BE2C (cell line): ENCODE measurements at regions not wholly inside any gene's neighbourhood (a gene's known extent, or its start where the extent isn't known, plus 50 kb on each side); places are given as distances from the start of the nearest gene placed in this dataset.

Experiments used
- DNase-seq: peaks from one replicate; pipeline ENCODE4 v3.0.0-alpha.2; 2020
- H3K27me3 ChIP-seq: fragments of 250-450 bp; sonication (Bioruptor Pico); 2 replicates; pipeline ENCODE4 v1.5.1; 2020; ENCODE audit warnings: mild to moderate bottlenecking
- H3K36me3 ChIP-seq: fragments of 250-450 bp; sonication (Bioruptor Pico); 2 replicates; pipeline ENCODE4 v1.5.1; 2020; ENCODE audit warnings: mild to moderate bottlenecking
- H3K4me1 ChIP-seq: fragments of 250-450 bp; sonication (Bioruptor Pico); 2 replicates; pipeline ENCODE4 v1.5.1; 2020
- H3K4me3 ChIP-seq: 2 replicates; pipeline ENCODE4 v1.5.1; 2011; ENCODE audit warnings: low read depth, low read length
- H3K9me3 ChIP-seq: fragments of 250-450 bp; sonication (Bioruptor Pico); 2 replicates; pipeline ENCODE4 v1.5.1; 2020
- CTCF ChIP-seq: IDR thresholded peaks from 2 replicates; pipeline ENCODE4 v1.5.1; 2012; ENCODE audit warnings: mild to moderate bottlenecking, low read depth, low read length

DNA sequence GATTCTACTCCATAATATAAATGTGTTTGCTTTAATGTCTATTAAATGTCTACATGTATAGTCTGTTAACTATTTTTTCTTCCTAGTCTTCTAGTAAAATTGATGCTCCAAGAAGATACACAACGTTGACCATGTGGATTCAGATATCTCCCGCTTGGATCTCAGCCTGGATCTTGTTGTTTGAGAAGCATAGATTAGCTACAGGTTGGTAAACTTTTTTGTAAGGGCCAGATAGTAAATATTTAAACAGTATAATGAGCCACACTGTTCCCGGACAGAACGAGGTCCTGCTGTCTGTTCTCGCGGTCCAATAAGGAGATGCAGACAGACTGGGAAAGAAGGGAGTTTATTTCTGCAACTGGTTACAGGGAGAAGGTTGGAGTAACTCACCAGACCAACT, 86.2 kb upstream of the IL12B start:
- no peaks in the 10 kb centered on the region for H3K4me1 ChIP-seq

GRCh38 chr5:159417170-159417569, 86.9 kb upstream of the IL12B start:
- H3K4me3 ChIP-seq, result no peak overlapping the region
- H3K27me3 ChIP-seq, result no peaks in the 10 kb centered on the region
- no peaks in the 10 kb centered on the region for H3K36me3 ChIP-seq
- no peak for DNase-seq
- no peaks in the 10 kb centered on the region for H3K9me3 ChIP-seq
- TF ChIP-seq CTCF, result no peak
- H3K4me1 ChIP-seq, result no peaks in the 10 kb centered on the region

More for the DNA sequence above, 86.2 kb upstream of the IL12B start:
- Histone ChIP-seq H3K36me3 (no peaks in the 10 kb centered on the region), H3K27me3 (no peaks in the 10 kb centered on the region), H3K9me3 (no peaks in the 10 kb centered on the region), H3K4me3 (no peak overlapping the region)
- TF ChIP-seq CTCF, result no peak
- no peak for DNase-seq

DNA sequence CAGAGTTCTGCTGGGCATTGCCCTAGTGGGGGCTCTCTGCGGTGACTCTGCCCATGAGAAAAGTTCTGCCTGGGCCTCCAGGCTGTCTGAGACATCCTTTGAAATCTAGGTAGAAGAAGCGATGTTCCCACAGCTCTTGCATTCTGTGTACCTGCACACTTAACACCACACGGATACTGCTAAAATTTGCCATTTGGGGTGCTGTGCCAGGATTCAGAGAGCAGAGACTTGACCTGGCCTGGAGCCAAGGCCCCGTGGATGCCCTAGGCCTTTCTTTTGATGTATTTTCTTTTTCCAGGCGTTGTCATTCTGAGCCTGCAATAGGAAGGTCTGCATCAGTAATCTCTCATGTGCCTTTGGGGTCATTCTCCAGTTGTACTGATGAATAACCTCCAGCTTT, 89.3 kb upstream of the IL12B start:
- H3K4me1 ChIP-seq, result no peaks in the 10 kb centered on the region
- H3K4me3 ChIP-seq, result no peak overlapping the region
- H3K9me3 ChIP-seq, result no peaks in the 10 kb centered on the region
- peaks cover 4% of the 10 kb centered on the region; the same call in 1 of the 2 replicates for H3K27me3 ChIP-seq
- H3K36me3 ChIP-seq, result no peaks in the 10 kb centered on the region
- peak; percentile 67 for DNase-seq
- TF ChIP-seq CTCF, result peak; percentile 51

GRCh38 chr5:159420940-159421339, 90.7 kb upstream of the IL12B start:
- no peak for TF ChIP-seq CTCF
- Histone ChIP-seq H3K4me3 (no peak overlapping the region), H3K9me3 (no peaks in the 10 kb centered on the region), H3K36me3 (no peaks in the 10 kb centered on the region), H3K4me1 (no peaks in the 10 kb centered on the region), H3K27me3 (peaks cover 8% of the 10 kb centered on the region)
- no peak for DNase-seq

DNA sequence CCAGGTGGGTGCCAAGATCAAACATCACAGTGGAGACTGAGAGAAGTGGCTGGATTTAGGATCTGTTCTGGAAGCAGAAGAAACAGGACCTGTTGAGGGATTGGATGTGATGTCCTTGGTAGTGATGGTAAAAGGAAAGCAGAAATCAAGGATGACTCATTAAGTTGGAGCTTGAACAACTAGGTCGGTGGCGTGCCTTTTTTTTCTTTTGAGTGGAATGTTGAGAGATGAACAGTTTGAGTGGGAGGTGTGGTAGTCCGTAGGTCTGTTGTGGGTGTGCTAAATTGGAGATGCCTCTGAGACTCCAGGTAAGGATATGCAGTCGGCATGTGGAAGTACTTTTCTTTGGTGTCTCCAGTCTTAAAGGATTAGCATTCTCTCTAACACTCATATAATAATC, 92.1 kb upstream of the IL12B start:
- no peak for TF ChIP-seq CTCF
- H3K36me3 ChIP-seq, result no peaks in the 10 kb centered on the region
- H3K4me1 ChIP-seq, result no peaks in the 10 kb centered on the region
- peaks cover 15% of the 10 kb centered on the region for H3K27me3 ChIP-seq
- no peak for DNase-seq
- no peak overlapping the region for H3K4me3 ChIP-seq
- H3K9me3 ChIP-seq, result no peaks in the 10 kb centered on the region

GRCh38 chr5:159422910-159423309, 92.6 kb upstream of the IL12B start:
- no peak for TF ChIP-seq CTCF
- Histone ChIP-seq H3K27me3 (peaks cover 20% of the 10 kb centered on the region), H3K4me1 (no peaks in the 10 kb centered on the region), H3K4me3 (no peak overlapping the region), H3K9me3 (no peaks in the 10 kb centered on the region), H3K36me3 (no peaks in the 10 kb centered on the region)
- no peak for DNase-seq
